Fibroblast of lung (primary cell): ENCODE measurements at regions not wholly inside any gene's neighbourhood (a gene's known extent, or its start where the extent isn't known, plus 50 kb on each side); places are given as distances from the start of the nearest gene placed in this dataset.

Experiments used
- EZH2 ChIP-seq: IDR thresholded peaks from 2 replicates; pipeline ENCODE4 v1.5.1; 2012; ENCODE audit warnings: low read length, control low read depth, mild to moderate bottlenecking; ENCODE audit errors: missing control alignments
- TF ChIP-seq, protein P1 (sequence below), 2 donors: IDR thresholded peaks in 1 of 2; conservative IDR thresholded peaks in 1 of 2; 1 replicate in 1 of 2; 2 replicates in 1 of 2; pipeline ENCODE4 v1.5.1; 2011 to 2012; ENCODE audit warnings: low read length in 2 of 2, control low read depth in 1 of 2, inconsistent platforms in 1 of 2, low read depth in 1 of 2, mild to moderate bottlenecking in 1 of 2

DNA sequence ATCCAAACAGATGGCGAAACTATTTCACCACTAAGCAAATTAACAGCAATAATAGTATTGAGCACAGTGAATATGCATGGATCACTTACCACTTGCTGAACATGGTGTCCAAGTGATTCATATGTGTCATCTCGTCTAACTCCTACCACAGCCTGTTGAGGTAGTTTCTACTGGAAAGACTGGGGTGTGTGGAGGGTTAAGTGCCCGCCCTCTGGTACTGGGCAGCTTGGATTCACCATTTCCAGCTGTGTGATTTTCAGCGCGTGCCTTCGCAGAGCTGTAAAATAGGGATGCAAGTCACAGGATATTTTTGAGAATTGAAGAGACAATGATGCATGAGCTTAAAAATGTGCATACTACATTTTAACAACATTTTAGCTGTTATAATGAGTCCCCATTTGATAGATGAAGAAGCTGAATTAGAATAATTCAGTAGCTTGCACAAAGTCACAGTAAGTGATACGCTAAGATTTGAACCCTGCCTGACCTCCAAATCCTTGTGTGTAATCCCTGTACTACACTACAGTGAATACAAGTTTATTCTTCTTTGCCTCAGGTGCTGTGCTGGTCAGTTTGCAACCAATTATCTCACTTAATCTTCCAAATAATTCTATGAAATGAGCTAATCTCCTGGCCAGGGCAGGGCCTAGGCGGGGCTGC is 75.2 kb upstream of the SIX2 start:
- TF ChIP-seq EZH2 = no peak
- TF ChIP-seq, protein P1, sequence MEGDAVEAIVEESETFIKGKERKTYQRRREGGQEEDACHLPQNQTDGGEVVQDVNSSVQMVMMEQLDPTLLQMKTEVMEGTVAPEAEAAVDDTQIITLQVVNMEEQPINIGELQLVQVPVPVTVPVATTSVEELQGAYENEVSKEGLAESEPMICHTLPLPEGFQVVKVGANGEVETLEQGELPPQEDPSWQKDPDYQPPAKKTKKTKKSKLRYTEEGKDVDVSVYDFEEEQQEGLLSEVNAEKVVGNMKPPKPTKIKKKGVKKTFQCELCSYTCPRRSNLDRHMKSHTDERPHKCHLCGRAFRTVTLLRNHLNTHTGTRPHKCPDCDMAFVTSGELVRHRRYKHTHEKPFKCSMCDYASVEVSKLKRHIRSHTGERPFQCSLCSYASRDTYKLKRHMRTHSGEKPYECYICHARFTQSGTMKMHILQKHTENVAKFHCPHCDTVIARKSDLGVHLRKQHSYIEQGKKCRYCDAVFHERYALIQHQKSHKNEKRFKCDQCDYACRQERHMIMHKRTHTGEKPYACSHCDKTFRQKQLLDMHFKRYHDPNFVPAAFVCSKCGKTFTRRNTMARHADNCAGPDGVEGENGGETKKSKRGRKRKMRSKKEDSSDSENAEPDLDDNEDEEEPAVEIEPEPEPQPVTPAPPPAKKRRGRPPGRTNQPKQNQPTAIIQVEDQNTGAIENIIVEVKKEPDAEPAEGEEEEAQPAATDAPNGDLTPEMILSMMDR (conservative IDR thresholded peaks at IDR 0.05 in 1 of 2, IDR thresholded peaks at IDR 0.05 in 1 of 2; ENCODE audit: low read depth in 1 of 2, low read length in 2 of 2) = no peak
